ENCODE measurements at regions not wholly inside any gene's neighbourhood (a gene's known extent, or its start where the extent isn't known, plus 50 kb on each side); places are given as distances from the start of the nearest gene placed in this dataset.
"Not testable (repeated sequence)": the region's sequence is repeated elsewhere in the genome, so short reads cannot be mapped to it uniquely, and the experiment has no call there.

DNA sequence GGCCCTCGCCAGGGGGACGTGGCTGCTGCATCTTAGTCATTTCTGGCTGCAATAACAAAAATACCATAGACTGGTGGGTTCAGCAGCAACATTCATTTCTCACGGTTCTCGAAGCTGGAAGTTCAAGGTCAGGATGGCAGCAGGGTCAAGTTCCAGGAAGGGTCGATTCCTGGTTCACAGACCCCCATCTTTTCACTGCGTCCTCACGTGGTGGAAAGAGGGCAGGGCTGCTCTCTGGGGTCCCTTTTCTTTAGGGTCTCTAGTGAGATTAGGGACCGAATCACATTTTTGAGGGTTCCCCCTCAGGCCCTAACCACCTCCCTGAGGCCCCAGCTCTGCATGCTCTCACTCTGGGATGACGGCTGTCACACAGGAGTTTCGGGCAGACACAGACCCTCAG, 187.5 kb downstream of the TMEM121 start:
- H3K14ac ChIP-seq (ENCODE audit: insufficient read length); H2BK15ac ChIP-seq (ENCODE audit: low read length); H3K23ac ChIP-seq (ENCODE audit: insufficient read length); H3K23me2 ChIP-seq (ENCODE audit: low read depth, low read length); H3K27me3 ChIP-seq (replicated peaks in 1 of 4; ENCODE audit: control insufficient read depth in 3 of 4, extremely low read depth in 1 of 4, insufficient read depth in 3 of 4, low read length in 3 of 4); H3K36me3 ChIP-seq (ENCODE audit: control insufficient read depth in 2 of 4, insufficient read depth in 4 of 4, low read length in 3 of 4); H3K4ac ChIP-seq (replicated peaks; ENCODE audit: insufficient read length, low read depth, low read length); H2BK20ac ChIP-seq (ENCODE audit: low read length); H3K18ac ChIP-seq (ENCODE audit: extremely low read depth, low read length); H4K8ac ChIP-seq (ENCODE audit: extremely low read depth, insufficient read depth, low read length); H3K27ac ChIP-seq (ENCODE audit: low read depth, low read length); H3K4me2 ChIP-seq (ENCODE audit: insufficient read depth in 1 of 2, low read depth in 2 of 2, low read length in 2 of 2); DNase-seq (ENCODE audit: low read depth in 1 of 2, low spot score in 2 of 2); H2BK120ac ChIP-seq (replicated peaks; ENCODE audit: low read depth, low read length); H2BK12ac ChIP-seq (ENCODE audit: low read depth, low read length); POLR2A ChIA-PET (ENCODE audit: partially characterized antibody); FAIRE-seq; H3K79me2 ChIP-seq (ENCODE audit: control insufficient read depth in 1 of 2, insufficient read depth in 2 of 2, low read length in 2 of 2); H2BK5ac ChIP-seq (ENCODE audit: low read depth, low read length); H3K56ac ChIP-seq (replicated peaks; ENCODE audit: insufficient read length, low read depth, low read length); H2AK5ac ChIP-seq (ENCODE audit: low read depth, low read length); H4K5ac ChIP-seq (ENCODE audit: insufficient read length, low read depth, low read length); H4K91ac ChIP-seq (replicated peaks; ENCODE audit: insufficient read length, low read length); CTCF ChIA-PET (ENCODE audit: partially characterized antibody); H4K20me1 ChIP-seq (replicated peaks in 1 of 2; ENCODE audit: control insufficient read depth in 1 of 2, insufficient read depth in 2 of 2, low read length in 2 of 2); H3K79me1 ChIP-seq (ENCODE audit: low read depth, low read length); H2AFZ ChIP-seq (ENCODE audit: low read length); H3K4me3 ChIP-seq (ENCODE audit: extremely low read depth in 1 of 4, insufficient read depth in 2 of 4, low read depth in 3 of 4, low read length in 4 of 4); H3K9ac ChIP-seq (replicated peaks in 1 of 4; ENCODE audit: extremely low read depth in 1 of 4, low read depth in 3 of 4, low read length in 3 of 4); H3K4me1 ChIP-seq (replicated peaks in 1 of 4; ENCODE audit: control insufficient read depth in 3 of 4, insufficient read depth in 4 of 4, low read length in 3 of 4): not testable (repeated sequence)
- WGBS, 2 experiments (ENCODE audit: extremely low coverage in 1 of 2, insufficient coverage in 1 of 2, insufficient read length in 1 of 2, insufficient replicate concordance in 2 of 2, low coverage in 1 of 2, low lambda C conversion rate in 2 of 2, missing lambda C conversion rate in 1 of 2), result 77% methylated on average over 7 of the region's 10 CpGs; no CpG with 5 or more reads in 1 of the 2 experiments
- peaks cover 14 to 61% of the 10 kb centered on the region in 2 experiments; a peak in 3 of 4 replicates for H3K9me3 ChIP-seq (ENCODE audit: insufficient read depth in 2 of 2, low read depth in 1 of 2, low read length in 1 of 2)

DNA sequence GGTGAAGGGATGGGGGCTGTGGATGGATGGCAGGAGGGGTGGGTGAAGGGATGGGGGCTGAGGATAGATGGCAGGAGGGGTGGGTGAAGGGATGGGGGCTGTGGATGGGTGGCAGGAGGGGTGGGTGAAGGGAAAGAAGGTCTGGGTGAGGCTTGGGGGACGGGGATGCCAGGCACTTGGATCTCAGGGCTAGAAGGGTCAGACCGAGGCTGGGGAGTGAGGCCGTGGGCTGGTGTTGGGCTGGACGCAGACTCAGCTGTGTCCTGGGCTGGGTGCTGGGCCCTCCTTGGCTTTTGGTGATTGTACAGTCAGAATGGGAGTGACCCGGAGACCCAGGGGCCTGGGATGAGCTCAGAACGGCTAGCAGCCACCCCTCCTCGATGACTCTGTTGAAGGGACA, 192.4 kb downstream of the TMEM121 start:
- H2AK5ac ChIP-seq (ENCODE audit: low read depth, low read length); H2BK120ac ChIP-seq (replicated peaks; ENCODE audit: low read depth, low read length); DNase-seq (ENCODE audit: low read depth in 1 of 2, low spot score in 2 of 2); H2BK12ac ChIP-seq (ENCODE audit: low read depth, low read length); H3K56ac ChIP-seq (replicated peaks; ENCODE audit: insufficient read length, low read depth, low read length); H3K18ac ChIP-seq (ENCODE audit: extremely low read depth, low read length); POLR2A ChIA-PET (ENCODE audit: partially characterized antibody); H2AFZ ChIP-seq (ENCODE audit: low read length); H3K79me1 ChIP-seq (ENCODE audit: low read depth, low read length); H3K4me1 ChIP-seq (replicated peaks in 1 of 4; ENCODE audit: control insufficient read depth in 3 of 4, insufficient read depth in 4 of 4, low read length in 3 of 4); H3K23me2 ChIP-seq (ENCODE audit: low read depth, low read length); H4K20me1 ChIP-seq (replicated peaks in 1 of 2; ENCODE audit: control insufficient read depth in 1 of 2, insufficient read depth in 2 of 2, low read length in 2 of 2); H4K8ac ChIP-seq (ENCODE audit: extremely low read depth, insufficient read depth, low read length); H3K23ac ChIP-seq (ENCODE audit: insufficient read length); H3K14ac ChIP-seq (ENCODE audit: insufficient read length); H3K79me2 ChIP-seq (ENCODE audit: control insufficient read depth in 1 of 2, insufficient read depth in 2 of 2, low read length in 2 of 2); H3K27ac ChIP-seq (ENCODE audit: low read depth, low read length); CTCF ChIA-PET (ENCODE audit: partially characterized antibody); H3K4me3 ChIP-seq (ENCODE audit: extremely low read depth in 1 of 4, insufficient read depth in 2 of 4, low read depth in 3 of 4, low read length in 4 of 4); H2BK5ac ChIP-seq (ENCODE audit: low read depth, low read length); H3K9ac ChIP-seq (replicated peaks in 1 of 4; ENCODE audit: extremely low read depth in 1 of 4, low read depth in 3 of 4, low read length in 3 of 4); H3K36me3 ChIP-seq (ENCODE audit: control insufficient read depth in 2 of 4, insufficient read depth in 4 of 4, low read length in 3 of 4); H3K27me3 ChIP-seq (replicated peaks in 1 of 4; ENCODE audit: control insufficient read depth in 3 of 4, extremely low read depth in 1 of 4, insufficient read depth in 3 of 4, low read length in 3 of 4); H4K91ac ChIP-seq (replicated peaks; ENCODE audit: insufficient read length, low read length); H3K4ac ChIP-seq (replicated peaks; ENCODE audit: insufficient read length, low read depth, low read length); H2BK20ac ChIP-seq (ENCODE audit: low read length); H4K5ac ChIP-seq (ENCODE audit: insufficient read length, low read depth, low read length); FAIRE-seq; H2BK15ac ChIP-seq (ENCODE audit: low read length); H3K4me2 ChIP-seq (ENCODE audit: insufficient read depth in 1 of 2, low read depth in 2 of 2, low read length in 2 of 2): not testable (repeated sequence)
- peaks cover 0 to 45% of the 10 kb centered on the region in 2 experiments; a peak in 2 of 4 replicates for H3K9me3 ChIP-seq (ENCODE audit: insufficient read depth in 2 of 2, low read depth in 1 of 2, low read length in 1 of 2)
- 90% methylated on average over 2 of the region's 7 CpGs; no CpG with 5 or more reads in 1 of the 2 experiments for WGBS, 2 experiments (ENCODE audit: extremely low coverage in 1 of 2, insufficient coverage in 1 of 2, insufficient read length in 1 of 2, insufficient replicate concordance in 2 of 2, low coverage in 1 of 2, low lambda C conversion rate in 2 of 2, missing lambda C conversion rate in 1 of 2)

All from H1 (cell line).